CD4-positive, alpha-beta T cell treated with Interleukin-15 for 4 hours (primary cell): ENCODE measurements at regions not wholly inside any gene's neighbourhood (a gene's known extent, or its start where the extent isn't known, plus 50 kb on each side); places are given as distances from the start of the nearest gene placed in this dataset.
"Not testable (repeated sequence)": the region's sequence is repeated elsewhere in the genome, so short reads cannot be mapped to it uniquely, and the experiment has no call there.

ENCODE experiments used
- DNase-seq: peaks from one replicate; pipeline ENCODE4 v3.0.0-alpha.2; 2020; ENCODE audit warnings: low spot score

DNA sequence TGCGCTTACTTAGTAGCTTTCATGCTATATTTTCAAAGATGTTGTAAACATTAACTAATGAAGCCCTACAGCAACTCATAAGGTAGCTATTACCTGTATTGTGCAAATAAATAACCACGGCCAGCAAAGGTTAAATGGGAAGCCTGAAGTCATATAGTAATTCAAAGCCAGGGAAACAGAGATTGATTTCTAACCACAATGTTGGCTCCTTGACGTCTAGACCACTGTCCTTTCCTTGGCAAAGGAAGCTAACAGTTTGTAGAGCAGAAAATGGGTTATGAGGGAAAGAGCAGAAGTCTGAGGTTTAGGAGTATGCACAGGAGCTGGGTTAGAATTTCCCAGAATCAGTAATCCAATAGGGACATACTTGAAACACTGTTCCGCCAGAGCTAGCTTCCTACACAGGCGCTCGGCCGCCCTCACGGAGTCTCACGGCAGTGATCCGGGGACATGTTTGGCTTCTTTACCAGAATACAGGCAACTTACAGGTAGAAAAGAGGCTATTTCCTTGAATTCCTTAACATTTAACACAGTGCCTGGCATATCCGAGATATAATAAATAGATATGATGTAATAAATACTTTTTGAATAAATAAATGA is 298.8 kb upstream of the LYPLAL1 start:
- DNase-seq: no peak

GRCh38 chr1:218878369-218878768 is 295.3 kb upstream of the LYPLAL1 start:
- DNase-seq: no peak

DNA sequence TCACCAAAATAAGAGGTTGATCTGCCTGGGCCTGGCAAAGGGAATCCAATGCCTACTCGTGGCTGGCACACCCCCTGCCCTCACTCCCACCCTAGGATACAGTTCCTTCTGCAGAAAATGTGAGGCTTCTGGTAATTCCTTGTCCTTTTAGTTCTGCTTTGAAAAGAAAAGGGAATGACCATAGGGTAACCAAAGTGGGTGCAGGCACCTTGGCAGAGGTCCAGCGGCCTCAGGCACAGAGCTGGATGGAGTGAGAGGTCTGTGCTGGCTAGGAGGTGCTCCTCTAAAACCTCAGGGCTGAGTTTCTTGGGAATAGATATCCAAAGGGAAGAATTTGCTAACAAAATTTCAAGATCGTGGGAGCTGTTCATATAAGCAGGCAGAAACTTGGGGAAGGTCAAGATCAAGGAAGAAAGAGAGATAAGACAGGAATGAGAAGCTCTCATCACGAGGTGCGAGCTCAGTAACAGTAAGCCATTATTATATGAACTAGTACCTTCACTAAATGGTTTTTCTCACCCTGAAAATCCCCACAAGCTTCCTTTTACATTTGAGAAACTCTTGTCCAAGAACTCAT is 293.1 kb upstream of the LYPLAL1 start:
- DNase-seq: no peak

GRCh38 chr1:218882454-218882853 is 291.2 kb upstream of the LYPLAL1 start:
- no peak for DNase-seq

DNA sequence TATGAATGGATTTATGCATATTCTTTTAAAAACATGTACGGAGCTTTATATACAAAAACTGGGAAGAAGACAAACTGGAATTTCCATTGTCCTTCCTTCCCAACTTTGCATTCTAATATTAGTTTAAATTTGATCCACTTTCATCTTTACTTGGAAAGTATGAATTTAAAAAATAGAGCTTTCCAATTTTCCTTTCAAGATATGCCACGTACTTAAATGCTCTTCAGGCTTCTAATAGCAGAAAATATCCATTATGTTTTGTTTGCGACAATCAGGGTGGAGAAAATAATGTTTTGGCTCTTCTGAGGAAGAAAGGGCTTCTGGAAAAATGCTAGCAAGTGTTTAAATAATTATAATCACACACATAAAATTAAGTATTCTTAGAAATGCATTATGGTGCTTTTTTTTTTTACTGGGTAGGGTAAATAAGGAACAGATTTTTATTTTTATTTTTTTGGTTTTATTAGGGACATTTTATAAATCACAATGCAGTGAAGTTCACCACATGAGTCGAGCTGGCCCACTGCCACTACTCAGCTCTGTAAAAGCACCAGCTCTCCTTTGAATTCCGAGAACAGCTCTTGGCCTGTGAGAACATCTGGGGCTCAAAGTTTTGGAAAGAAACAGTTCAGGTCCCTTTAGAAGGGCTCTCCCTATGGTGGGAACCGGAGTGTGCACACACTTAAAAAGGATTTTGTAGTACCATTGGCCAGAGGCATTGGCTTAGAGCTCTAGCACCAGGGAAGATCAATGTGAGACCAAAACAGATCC is 287.4 kb upstream of the LYPLAL1 start:
- no peak for DNase-seq

GRCh38 chr1:218887141-218887925 is 286.3 kb upstream of the LYPLAL1 start:
- DNase-seq: no peak

DNA sequence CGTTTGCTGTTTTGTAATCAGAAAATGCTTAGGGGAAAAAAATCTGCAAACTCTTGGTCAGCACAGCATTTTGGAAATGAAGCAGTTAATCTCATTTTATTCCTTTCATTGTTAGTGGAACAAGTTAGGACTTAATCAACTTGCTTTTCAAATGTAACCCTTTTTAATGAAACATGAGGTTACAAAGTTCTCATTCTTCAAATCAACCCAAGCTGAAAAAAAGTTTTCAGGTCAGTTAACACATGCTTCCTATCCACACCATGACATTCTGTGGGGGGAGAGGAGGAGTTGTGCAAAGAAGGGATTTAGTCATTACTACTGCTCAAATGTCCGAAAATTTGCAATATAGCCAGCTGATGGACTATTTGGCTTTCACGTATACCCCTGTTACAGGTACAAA is 283.2 kb upstream of the LYPLAL1 start:
- no peak for DNase-seq

GRCh38 chr1:218891577-218891976 is 282.1 kb upstream of the LYPLAL1 start:
- DNase-seq: no peak

DNA sequence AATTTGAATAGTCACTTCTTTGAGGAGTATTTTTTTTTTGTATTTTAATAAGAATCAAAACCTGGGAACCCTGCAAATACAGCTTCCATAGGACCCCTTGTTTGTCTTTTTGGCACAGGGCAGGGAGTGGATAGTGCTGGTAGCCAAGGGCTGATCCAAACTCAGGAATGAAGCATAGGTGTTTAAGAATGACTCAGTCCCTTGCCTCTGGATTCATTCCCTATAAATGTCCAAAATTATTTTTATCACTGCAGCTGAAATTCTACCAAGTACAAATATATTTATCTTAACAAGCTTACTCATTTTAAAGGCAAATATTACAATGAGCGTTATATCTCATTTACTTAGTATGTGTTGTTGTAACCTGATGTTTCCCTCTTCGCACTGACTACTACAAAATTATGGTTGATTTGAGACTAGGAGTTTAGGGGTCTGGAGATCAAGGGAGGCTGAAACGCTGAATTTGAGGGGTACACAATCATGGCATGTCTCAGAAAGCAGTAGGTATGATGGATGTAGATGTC is 278.6 kb upstream of the LYPLAL1 start:
- no peak for DNase-seq

GRCh38 chr1:218896202-218896601 is 277.5 kb upstream of the LYPLAL1 start:
- DNase-seq: no peak

DNA sequence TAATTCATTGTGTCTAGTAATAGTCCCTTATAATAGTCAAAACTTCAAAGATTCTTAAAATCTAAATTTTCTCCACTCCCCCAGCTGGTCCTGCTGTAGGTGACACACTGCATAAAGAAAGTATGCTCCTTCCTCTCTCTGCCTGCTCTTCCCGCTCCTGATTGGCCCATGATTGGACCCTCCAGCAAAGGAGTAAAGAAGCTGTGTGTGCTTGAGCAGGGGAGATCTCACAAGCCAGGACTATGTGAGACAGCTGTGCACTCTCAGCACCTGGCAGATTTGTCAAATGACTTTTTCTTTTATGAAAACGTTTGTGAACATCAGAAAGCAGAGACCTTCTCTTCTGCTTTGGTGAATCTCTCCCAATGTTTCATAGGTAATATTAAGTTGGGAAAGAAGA is 274.8 kb upstream of the LYPLAL1 start:
- DNase-seq: no peak

DNA sequence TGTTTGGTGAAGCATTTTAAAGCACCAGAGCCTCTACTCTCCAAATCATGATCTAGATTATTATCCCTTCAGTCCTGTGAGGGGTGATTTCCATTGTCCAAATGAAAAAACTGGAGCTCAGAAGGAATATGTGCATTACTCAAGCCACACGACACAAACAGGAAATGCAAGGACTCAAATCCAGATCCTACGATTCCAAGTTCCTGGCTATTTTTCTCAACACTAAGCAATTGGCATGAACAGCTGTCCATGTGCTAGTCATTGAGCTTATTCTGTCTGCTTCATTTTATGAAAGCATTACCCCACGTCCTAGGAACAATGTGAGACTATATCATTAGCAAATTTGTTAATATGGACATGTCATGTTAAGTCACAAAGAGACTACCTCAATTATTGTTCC is 273.1 kb upstream of the LYPLAL1 start:
- DNase-seq: no peak

GRCh38 chr1:218904416-218904815 is 269.3 kb upstream of the LYPLAL1 start:
- DNase-seq: no peak

- DNase-seq: no peak
Observed at GRCh38 chr1:218916720-218917119, 257.0 kb upstream of the LYPLAL1 start.

- no peak for DNase-seq
Observed at GRCh38 chr1:218917656-218918055, 256.0 kb upstream of the LYPLAL1 start.

DNA sequence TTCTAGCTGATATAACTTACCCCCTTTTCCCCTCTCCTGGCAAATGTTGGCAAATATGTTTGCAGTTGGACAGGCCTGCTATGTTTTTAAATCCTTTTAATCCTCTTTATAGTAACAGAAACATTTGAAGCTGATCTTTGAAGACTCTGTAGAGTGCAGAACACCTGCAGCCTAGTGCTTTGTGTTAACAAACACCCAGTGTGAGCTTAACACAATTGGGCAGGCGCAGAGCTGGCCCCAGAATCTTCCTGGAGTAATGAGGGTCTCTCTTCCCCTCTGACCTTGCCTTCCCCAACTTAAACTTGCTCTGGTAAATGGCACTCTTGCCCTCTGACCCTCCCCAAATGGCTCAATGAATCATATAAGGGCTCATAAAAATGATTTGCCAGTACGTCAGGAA is 247.9 kb upstream of the LYPLAL1 start:
- no peak for DNase-seq

GRCh38 chr1:218926631-218927030 is 247.0 kb upstream of the LYPLAL1 start:
- DNase-seq: no peak

GRCh38 chr1:218930000-218930399 is 243.7 kb upstream of the LYPLAL1 start:
- DNase-seq: no peak

GRCh38 chr1:218930472-218931241 is 243.0 kb upstream of the LYPLAL1 start:
- no peak for DNase-seq

DNA sequence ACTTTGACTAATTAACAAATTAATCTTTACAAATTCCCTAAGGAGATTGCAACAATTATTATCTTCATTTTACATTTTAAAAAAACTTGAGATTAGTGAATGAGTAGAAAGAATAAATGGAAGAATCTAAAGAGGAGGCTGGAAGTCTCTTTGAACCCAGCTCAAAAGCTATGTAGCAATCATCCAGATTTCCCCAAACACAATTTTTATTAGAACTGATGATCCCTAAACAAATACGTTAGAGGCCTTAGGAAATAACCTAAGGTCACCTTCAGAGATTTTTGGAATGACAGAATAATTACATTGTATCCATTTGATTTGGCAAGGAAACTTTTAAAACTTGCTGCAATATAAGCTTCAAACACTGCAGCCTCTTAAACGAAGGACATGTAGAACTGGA is 242.4 kb upstream of the LYPLAL1 start:
- DNase-seq: no peak

GRCh38 chr1:218933513-218933912 is 240.2 kb upstream of the LYPLAL1 start:
- no peak for DNase-seq

- not testable (repeated sequence) for DNase-seq
Observed at GRCh38 chr1:218935408-218935807, 238.3 kb upstream of the LYPLAL1 start.
